Thoracic aorta (tissue), 2 donors: ENCODE measurements at regions not wholly inside any gene's neighbourhood (a gene's known extent, or its start where the extent isn't known, plus 50 kb on each side); places are given as distances from the start of the nearest gene placed in this dataset.

Source experiments
- ATAC-seq: fragments of 150-250 bp; one replicate; pipeline ENCODE4 v1.8.0; 2017; ENCODE audit warnings: low read depth; ENCODE audit not compliant: insufficient number of reproducible peaks, low FRiP score
- DNase-seq: peaks from one replicate; pipeline ENCODE4 v3.0.0-alpha.2; 2020; ENCODE audit warnings: low spot score
- H3K27ac ChIP-seq, 2 donors: fragments of 200-600 bp; sonication (generic); 1 replicate in 1 of 2; 2 replicates in 1 of 2; pipeline ENCODE4 v1.5.1; 2016; ENCODE audit warnings: mild to moderate bottlenecking in 2 of 2, moderate library complexity in 2 of 2
- H3K27me3 ChIP-seq: fragments of 200-600 bp; sonication (generic); replicated peaks from 2 replicates; pipeline ENCODE4 v1.6.0; 2016; ENCODE audit warnings: mild to moderate bottlenecking; ENCODE audit not compliant: insufficient read depth
- H3K36me3 ChIP-seq: fragments of 200-600 bp; sonication (generic); one replicate; pipeline ENCODE4 v1.5.1; 2016
- H3K4me1 ChIP-seq, 2 donors: fragments of 200-600 bp; sonication (generic); 1 replicate in 1 of 2; 2 replicates in 1 of 2; pipeline versions ENCODE4 v1.5.1 to v1.6.0; 2016; ENCODE audit warnings: low read depth in 2 of 2, mild to moderate bottlenecking in 1 of 2; ENCODE audit not compliant: control insufficient read depth in 1 of 2
- H3K4me3 ChIP-seq: fragments of 200-600 bp; sonication (generic); 2 replicates; pipeline ENCODE4 v1.5.1; 2016; ENCODE audit warnings: mild to moderate bottlenecking
- H3K9me3 ChIP-seq: fragments of 200-600 bp; sonication (generic); 2 replicates; pipeline ENCODE4 v1.5.1; 2016
- TF ChIP-seq, protein P1 (sequence below): fragments of 200-600 bp; sonication (generic); IDR thresholded peaks from one replicate; pipeline ENCODE4 v1.5.1; 2019; ENCODE audit warnings: antibody characterized with exemption

DNA sequence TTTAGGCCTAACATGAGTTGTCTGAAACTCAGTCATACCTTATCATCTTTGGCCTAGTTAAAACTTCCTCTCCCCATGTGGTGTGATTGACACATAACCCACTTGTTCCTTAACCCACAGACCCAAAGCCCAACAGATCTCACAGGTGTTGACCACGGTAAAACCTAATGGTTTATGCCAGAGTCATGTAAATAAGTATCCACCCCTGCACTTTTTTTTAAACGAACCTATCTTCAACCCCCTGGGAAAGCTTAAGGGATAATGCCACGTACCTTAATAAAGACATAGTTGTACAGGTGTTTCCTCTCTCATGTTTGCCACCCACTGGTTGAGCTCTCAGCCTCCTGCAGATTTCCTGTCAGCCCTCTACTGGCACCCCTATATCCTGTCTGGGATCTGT, 709.3 kb upstream of the CCDC179 start:
- DNase-seq (no peak), ATAC-seq (no peak)
- H3K27ac ChIP-seq: no peak overlapping the region
- H3K36me3 ChIP-seq: no peaks in the 10 kb centered on the region
- no peaks in the 10 kb centered on the region for H3K4me1 ChIP-seq
- H3K9me3 ChIP-seq: no peaks in the 10 kb centered on the region
- TF ChIP-seq, protein P1, sequence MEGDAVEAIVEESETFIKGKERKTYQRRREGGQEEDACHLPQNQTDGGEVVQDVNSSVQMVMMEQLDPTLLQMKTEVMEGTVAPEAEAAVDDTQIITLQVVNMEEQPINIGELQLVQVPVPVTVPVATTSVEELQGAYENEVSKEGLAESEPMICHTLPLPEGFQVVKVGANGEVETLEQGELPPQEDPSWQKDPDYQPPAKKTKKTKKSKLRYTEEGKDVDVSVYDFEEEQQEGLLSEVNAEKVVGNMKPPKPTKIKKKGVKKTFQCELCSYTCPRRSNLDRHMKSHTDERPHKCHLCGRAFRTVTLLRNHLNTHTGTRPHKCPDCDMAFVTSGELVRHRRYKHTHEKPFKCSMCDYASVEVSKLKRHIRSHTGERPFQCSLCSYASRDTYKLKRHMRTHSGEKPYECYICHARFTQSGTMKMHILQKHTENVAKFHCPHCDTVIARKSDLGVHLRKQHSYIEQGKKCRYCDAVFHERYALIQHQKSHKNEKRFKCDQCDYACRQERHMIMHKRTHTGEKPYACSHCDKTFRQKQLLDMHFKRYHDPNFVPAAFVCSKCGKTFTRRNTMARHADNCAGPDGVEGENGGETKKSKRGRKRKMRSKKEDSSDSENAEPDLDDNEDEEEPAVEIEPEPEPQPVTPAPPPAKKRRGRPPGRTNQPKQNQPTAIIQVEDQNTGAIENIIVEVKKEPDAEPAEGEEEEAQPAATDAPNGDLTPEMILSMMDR: no peak
- no peak overlapping the region for H3K4me3 ChIP-seq
- no peaks in the 10 kb centered on the region for H3K27me3 ChIP-seq

DNA sequence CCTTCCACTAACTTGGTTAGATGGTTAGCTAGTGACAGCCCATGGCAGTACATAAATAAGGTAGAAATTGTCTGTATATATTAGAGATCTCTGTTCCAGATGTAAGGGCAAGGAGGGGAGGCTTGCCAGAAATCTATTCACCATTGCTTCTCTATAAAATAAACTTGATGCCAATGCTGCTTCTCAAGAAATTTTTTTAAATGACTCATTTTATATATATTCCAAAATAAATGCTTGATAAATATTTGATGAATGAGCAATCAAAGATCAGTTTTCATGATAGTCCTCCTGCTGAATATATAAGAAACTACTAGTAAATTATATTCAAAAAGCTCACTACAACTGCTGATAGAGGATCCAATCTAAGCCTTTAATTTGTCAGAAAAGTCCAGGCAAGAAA, 710.6 kb upstream of the CCDC179 start:
- H3K4me3 ChIP-seq: no peak overlapping the region
- no peak for ATAC-seq

DNA sequence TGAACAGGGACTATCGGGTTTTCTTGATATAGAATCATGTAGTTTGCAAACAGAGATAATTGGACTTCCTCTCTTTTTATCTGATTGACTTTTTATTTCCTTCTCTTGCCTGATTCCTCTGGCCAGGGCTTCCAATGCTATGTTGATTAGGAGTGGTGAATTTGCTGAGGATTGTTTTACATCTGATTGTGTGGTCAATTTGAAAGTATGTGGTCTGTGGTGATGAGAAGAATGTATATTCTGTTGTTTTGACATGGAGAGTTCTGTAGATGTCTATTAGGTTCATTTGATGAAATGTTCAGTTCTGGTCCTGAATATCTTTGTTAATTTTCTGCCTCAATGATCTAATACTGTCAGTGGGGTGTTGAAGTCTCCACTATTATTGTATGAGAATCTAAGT, 713.2 kb upstream of the CCDC179 start:
- H3K27me3 ChIP-seq: no peaks in the 10 kb centered on the region
- no peaks in the 10 kb centered on the region for H3K4me1 ChIP-seq
- H3K9me3 ChIP-seq: no peaks in the 10 kb centered on the region
- TF ChIP-seq, protein P1: no peak
- no peak overlapping the region for H3K27ac ChIP-seq
- no peaks in the 10 kb centered on the region for H3K36me3 ChIP-seq
- ATAC-seq: no peak
- DNase-seq: no peak
- no peak overlapping the region for H3K4me3 ChIP-seq

More for the DNA sequence above, 710.6 kb upstream of the CCDC179 start:
- Histone ChIP-seq H3K36me3 (no peaks in the 10 kb centered on the region), H3K27me3 (no peaks in the 10 kb centered on the region), H3K9me3 (no peaks in the 10 kb centered on the region), H3K27ac (no peak overlapping the region), H3K4me1 (no peaks in the 10 kb centered on the region)
- DNase-seq: no peak
- TF ChIP-seq, protein P1: no peak

DNA sequence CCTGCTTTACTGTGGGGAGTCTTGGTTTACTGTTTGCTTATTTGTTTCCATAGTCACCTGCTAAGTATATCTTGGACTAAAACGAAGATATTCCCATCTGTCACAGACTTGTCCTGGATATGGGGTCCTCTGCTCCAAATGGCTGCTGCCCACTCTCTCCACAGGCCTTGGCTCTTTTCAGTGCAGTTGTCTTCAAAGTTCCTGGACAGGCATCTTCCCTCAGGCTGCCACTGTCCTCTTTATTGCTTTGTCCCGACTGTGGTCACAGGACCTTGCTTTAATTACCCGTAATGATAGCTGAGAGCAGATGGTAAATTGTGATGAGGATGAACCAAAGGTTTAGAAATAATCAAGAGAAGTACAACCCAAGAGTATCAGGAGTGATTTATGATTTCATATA, 713.9 kb upstream of the CCDC179 start:
- DNase-seq (no peak), ATAC-seq (no peak)
- no peaks in the 10 kb centered on the region for H3K9me3 ChIP-seq
- H3K27me3 ChIP-seq: no peaks in the 10 kb centered on the region
- no peak overlapping the region for H3K27ac ChIP-seq
- H3K36me3 ChIP-seq: no peaks in the 10 kb centered on the region
- TF ChIP-seq, protein P1: no peak
- no peak overlapping the region for H3K4me3 ChIP-seq
- no peaks in the 10 kb centered on the region for H3K4me1 ChIP-seq

DNA sequence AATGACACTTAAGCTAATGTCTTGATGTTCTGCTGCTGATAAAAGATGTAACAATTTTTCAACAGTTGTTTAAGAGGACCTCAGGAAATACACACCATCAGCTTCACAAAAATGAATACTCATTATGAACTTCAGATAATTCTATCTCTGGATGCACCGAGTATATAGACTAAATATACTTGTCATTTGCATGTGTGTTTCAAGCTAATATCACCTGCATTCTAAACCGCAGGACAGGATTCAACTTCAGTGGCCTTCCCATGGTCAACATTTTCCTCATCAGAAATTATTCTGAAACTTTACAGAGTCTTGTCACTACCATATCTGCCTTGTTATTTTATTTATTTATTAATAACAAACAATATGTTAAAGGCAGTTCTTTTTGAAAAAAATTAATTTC, 717.0 kb upstream of the CCDC179 start:
- TF ChIP-seq, protein P1: no peak
- no peak for DNase-seq
- H3K4me3 ChIP-seq: no peak overlapping the region
- no peaks in the 10 kb centered on the region for H3K27me3 ChIP-seq
- H3K9me3 ChIP-seq: no peaks in the 10 kb centered on the region
- H3K27ac ChIP-seq: no peak overlapping the region
- H3K36me3 ChIP-seq: no peaks in the 10 kb centered on the region
- no peaks in the 10 kb centered on the region for H3K4me1 ChIP-seq
- ATAC-seq: no peak
